CD4-positive, alpha-beta T cell treated with Interleukin-17A for 4 hours (primary cell): ENCODE measurements at regions not wholly inside any gene's neighbourhood (a gene's known extent, or its start where the extent isn't known, plus 50 kb on each side); places are given as distances from the start of the nearest gene placed in this dataset.
"Not testable (repeated sequence)": the region's sequence is repeated elsewhere in the genome, so short reads cannot be mapped to it uniquely, and the experiment has no call there.

Source experiments
- DNase-seq: peaks from one replicate; pipeline ENCODE4 v3.0.0-alpha.2; 2020; ENCODE audit warnings: mixed read lengths

GRCh38 chr15:20622117-20622516 is 80.5 kb upstream of the GOLGA6L6 start:
- not testable (repeated sequence) for DNase-seq

DNA sequence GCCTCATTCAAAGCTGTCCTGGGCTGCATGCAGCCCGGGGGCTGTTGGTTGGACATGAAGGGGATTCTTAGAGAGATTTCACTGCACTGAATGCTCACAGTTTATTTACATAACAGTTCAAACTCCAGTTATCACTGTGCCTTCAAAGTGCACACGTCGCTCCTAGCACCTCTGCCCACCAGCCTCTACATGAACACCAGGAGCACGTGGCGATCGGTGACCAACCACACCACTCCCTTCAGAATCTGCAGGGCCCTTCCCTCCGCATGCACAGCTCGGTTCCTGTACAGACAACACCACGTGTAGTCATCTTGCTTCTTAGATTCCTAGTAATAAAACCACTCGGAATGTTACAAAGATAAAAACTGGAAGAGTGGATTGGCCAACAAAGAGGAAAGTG is 72.9 kb upstream of the GOLGA6L6 start:
- DNase-seq = not testable (repeated sequence)

GRCh38 chr15:20612796-20613195 is 71.2 kb upstream of the GOLGA6L6 start:
- not testable (repeated sequence) for DNase-seq

DNA sequence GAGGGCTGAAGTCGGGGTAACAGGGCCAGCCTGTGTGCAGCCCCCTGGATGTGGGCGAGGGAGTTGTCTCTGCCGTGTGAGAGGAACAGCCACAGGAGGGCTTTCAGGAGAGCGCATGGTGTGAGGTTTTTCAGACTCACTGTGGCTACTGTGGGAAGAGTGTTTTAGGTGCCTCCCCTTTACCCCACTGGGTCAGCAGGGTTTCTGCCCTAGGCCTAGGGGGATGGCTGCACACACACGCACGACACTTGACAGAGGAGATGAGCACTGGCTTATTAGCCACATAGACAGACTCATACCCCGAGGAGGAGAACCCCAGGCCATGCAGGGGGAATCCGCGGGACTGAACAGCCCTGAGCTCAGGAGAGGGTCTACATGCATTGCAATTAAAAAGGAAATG is 70.8 kb upstream of the GOLGA6L6 start:
- DNase-seq = not testable (repeated sequence)

DNA sequence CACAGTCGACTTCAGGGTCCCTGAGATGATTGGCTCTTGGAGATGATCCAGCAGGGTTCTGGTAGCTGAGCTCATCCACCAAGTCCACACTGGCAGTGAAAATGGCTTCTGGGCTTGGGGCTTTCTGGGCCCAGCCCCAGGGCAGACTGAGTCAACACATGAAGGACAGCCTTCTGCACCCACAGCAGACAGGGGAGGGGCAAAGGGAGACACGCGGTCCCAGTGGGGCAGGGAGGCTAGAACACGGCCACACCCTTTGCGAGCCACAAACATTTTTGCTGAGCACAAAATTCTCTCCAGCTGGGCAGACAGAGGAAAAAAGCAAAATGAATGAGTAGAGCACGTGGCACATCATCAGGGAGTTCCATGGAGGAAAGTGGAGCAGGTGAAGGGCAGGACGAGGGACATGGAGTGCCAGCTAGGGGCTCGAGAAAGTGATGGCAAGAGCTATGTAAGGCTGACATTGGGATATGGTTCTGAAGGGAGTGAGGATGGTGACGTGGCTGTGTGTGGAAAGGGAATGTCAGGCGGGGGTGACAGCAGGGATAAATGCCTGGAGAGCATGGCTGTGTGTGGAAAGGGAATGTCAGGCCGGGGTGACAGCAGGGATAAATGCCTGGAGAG is 70.2 kb upstream of the GOLGA6L6 start:
- not testable (repeated sequence) for DNase-seq

GRCh38 chr15:20608179-20608578 is 66.6 kb upstream of the GOLGA6L6 start:
- DNase-seq = not testable (repeated sequence)

GRCh38 chr15:20597245-20597644 is 55.6 kb upstream of the GOLGA6L6 start:
- not testable (repeated sequence) for DNase-seq

DNA sequence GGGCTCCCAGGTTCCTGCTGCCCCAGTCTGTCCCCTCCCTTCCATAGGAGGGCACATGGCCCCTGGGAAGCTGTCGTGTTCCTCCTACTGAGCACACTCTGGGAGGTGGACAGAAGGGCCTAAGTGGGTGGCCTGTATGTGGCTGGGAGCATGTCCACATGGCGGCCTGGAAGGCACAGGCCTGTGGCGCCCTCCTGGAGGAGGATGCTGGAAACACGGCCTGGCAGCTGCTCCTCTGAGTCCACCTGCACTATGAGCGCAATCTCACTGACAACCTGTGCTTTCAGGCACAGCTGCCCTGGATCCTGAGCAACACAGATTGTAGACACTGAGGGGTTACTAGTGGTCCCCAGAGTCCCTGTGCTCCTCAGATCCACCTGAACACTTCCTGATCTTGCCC is 52.6 kb upstream of the GOLGA6L6 start:
- DNase-seq = not testable (repeated sequence)

DNA sequence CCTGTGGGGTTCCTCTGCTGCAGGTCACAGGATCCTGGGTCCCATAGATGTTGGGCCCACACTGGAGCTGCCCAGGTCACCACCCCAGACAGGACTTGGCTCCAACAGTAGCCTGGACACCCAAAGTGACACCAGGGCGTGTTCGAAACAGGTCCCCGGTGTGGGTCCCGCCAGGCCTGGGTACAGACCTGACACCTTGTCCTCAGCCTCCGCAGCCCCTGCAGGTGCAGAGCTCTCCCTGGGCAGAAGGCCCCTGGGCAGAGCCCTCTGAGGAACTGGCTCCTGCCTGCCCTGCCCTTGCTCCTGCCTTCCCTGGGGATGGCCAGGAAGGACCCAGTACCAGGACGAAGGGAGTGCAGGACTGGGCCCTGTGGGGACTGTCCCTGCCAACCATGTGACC is 50.3 kb upstream of the GOLGA6L6 start:
- not testable (repeated sequence) for DNase-seq
